AG04449 (cell line): ENCODE measurements at regions not wholly inside any gene's neighbourhood (a gene's known extent, or its start where the extent isn't known, plus 50 kb on each side); places are given as distances from the start of the nearest gene placed in this dataset.

Source experiments
- CTCF ChIA-PET: fragments of 350-600 bp; formaldehyde crosslinking; extraction: SDS; loops from one replicate; lab custom pipeline; 2021; ENCODE audit warnings: antibody characterized with exemption; lab: Yijun Ruan, JAX
- POLR2A ChIA-PET: fragments of 400-600, 350-600 bp; formaldehyde crosslinking; extraction: SDS; loops from one replicate; lab custom pipeline; 2020; ENCODE audit warnings: antibody characterized with exemption, inconsistent platforms; lab: Yijun Ruan, JAX
- DNase-seq: peaks from one replicate; pipeline ENCODE4 v3.0.0-alpha.2; 2010; ENCODE audit warnings: low read depth, low spot score
- H3K4me3 ChIP-seq: 2 replicates; pipeline ENCODE4 v1.5.1; 2011; ENCODE audit warnings: low read depth, mild to moderate bottlenecking, control low read depth, low read length
- CTCF ChIP-seq: IDR thresholded peaks from one replicate; pipeline ENCODE4 v1.5.1; 2011; ENCODE audit warnings: mild to moderate bottlenecking, moderate library complexity, low read length, control low read depth, inconsistent platforms; ENCODE audit not compliant: insufficient read depth; ENCODE audit errors: missing control alignments

- no peak for TF ChIP-seq CTCF
- ChIA-PET POLR2A (no interaction called here), CTCF (no interaction called here)
- H3K4me3 ChIP-seq: no peak overlapping the region
- DNase-seq: no peak
Observed at GRCh38 chr11:110035357-110035756, 57.8 kb upstream of the ZC3H12C start.

DNA sequence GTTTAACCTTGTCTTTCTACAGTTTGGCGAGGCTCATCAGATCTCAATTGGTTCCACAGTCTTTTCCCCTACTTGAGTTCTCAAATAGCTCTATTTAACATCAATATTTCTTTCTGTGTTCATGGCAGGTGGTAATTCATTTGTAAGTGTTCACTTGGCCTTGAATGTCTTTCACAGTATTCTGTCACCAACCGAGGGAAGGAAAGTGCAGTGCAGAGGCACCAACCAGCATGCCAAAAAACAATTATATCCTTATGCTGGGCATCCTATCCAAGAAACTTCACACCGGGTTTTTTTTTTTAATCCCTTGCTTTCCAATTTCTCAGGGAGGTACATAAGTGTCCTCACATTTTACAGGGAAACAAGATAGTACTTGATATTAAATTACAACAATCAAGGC, 55.0 kb upstream of the ZC3H12C start:
- no peak overlapping the region for H3K4me3 ChIP-seq
- no peak for DNase-seq
- ChIA-PET POLR2A (no interaction called here), CTCF (no interaction called here)
- no peak for TF ChIP-seq CTCF
